ENCODE measurements at regions not wholly inside any gene's neighbourhood (a gene's known extent, or its start where the extent isn't known, plus 50 kb on each side); places are given as distances from the start of the nearest gene placed in this dataset.

- H4K20me1 ChIP-seq (ENCODE audit: insufficient read depth, low read length), result no peaks in the 10 kb centered on the region
- no peak overlapping the region for H3K4me3 ChIP-seq (ENCODE audit: low read depth in 1 of 2, low read length in 2 of 2)
- H3K9me3 ChIP-seq (ENCODE audit: insufficient read depth, low read length, severe bottlenecking), result no peaks in the 10 kb centered on the region
- H3K36me3 ChIP-seq (ENCODE audit: insufficient read depth, low read length), result no peaks in the 10 kb centered on the region
- H3K27me3 ChIP-seq (ENCODE audit: insufficient read depth, low read length, poor library complexity), result no peaks in the 10 kb centered on the region
- H3K79me2 ChIP-seq (ENCODE audit: insufficient read depth, low read length), result no peaks in the 10 kb centered on the region
- ATAC-seq (ENCODE audit: insufficient read depth, low read depth) (no peak), DNase-seq (no peak)
- no peak overlapping the region for H3K27ac ChIP-seq (ENCODE audit: low read length)
- H3K4me2 ChIP-seq (ENCODE audit: insufficient read depth, low read length), result no peak overlapping the region
- no peaks in the 10 kb centered on the region for H3K4me1 ChIP-seq (ENCODE audit: insufficient read depth, low read length)
- TF ChIP-seq CTCF (IDR thresholded peaks at IDR 0.05; ENCODE audit: borderline replicate concordance, extremely low read depth, low read length, poor library complexity, severe bottlenecking) (no peak), EZH2 (IDR thresholded peaks at IDR 0.05; ENCODE audit: borderline replicate concordance, low read depth, low read length, severe bottlenecking) (no peak)
- no peak overlapping the region for H2AFZ ChIP-seq (ENCODE audit: low read depth, low read length)
- no peak overlapping the region for H3K9ac ChIP-seq (ENCODE audit: low read depth, low read length)
Observed at GRCh38 chr5:31000287-31000686, 193.2 kb upstream of the CDH6 start.

DNA sequence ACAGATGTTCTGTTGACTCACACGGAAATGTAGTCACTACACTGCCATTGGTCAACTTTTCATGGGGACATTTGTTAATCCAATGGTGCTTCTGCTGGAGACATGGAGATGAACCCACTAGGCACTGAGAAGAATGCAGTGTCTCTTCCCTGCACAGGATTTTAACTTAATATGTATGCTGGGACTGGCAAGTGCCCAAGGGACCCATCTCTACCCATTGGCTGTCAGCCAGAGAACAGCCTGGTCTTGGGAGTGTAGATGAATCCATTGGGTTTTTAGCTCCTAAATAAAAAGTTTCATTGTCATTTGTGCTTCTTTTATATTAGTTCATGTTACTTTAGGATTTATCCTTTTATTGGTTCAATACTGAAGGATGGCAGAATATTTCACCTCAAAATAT is 195.8 kb upstream of the CDH6 start:
- H3K36me3 ChIP-seq (ENCODE audit: insufficient read depth, low read length), result no peaks in the 10 kb centered on the region
- no peaks in the 10 kb centered on the region for H3K4me1 ChIP-seq (ENCODE audit: insufficient read depth, low read length)
- no peaks in the 10 kb centered on the region for H4K20me1 ChIP-seq (ENCODE audit: insufficient read depth, low read length)
- H3K4me3 ChIP-seq (ENCODE audit: low read depth in 1 of 2, low read length in 2 of 2), result no peak overlapping the region
- no peak overlapping the region for H3K4me2 ChIP-seq (ENCODE audit: insufficient read depth, low read length)
- TF ChIP-seq EZH2 (IDR thresholded peaks at IDR 0.05; ENCODE audit: borderline replicate concordance, low read depth, low read length, severe bottlenecking) (no peak), CTCF (IDR thresholded peaks at IDR 0.05; ENCODE audit: borderline replicate concordance, extremely low read depth, low read length, poor library complexity, severe bottlenecking) (no peak)
- no peak overlapping the region for H3K9ac ChIP-seq (ENCODE audit: low read depth, low read length)
- no peaks in the 10 kb centered on the region for H3K27me3 ChIP-seq (ENCODE audit: insufficient read depth, low read length, poor library complexity)
- no peaks in the 10 kb centered on the region for H3K9me3 ChIP-seq (ENCODE audit: insufficient read depth, low read length, severe bottlenecking)
- H2AFZ ChIP-seq (ENCODE audit: low read depth, low read length), result no peak overlapping the region
- no peaks in the 10 kb centered on the region for H3K79me2 ChIP-seq (ENCODE audit: insufficient read depth, low read length)
- H3K27ac ChIP-seq (ENCODE audit: low read length), result no peak overlapping the region
- DNase-seq, result no peak
- no peak for ATAC-seq (ENCODE audit: insufficient read depth, low read depth)

GRCh38 chr5:30994902-30995301 is 198.6 kb upstream of the CDH6 start:
- no peak overlapping the region for H2AFZ ChIP-seq (ENCODE audit: low read depth, low read length)
- no peak overlapping the region for H3K4me2 ChIP-seq (ENCODE audit: insufficient read depth, low read length)
- no peaks in the 10 kb centered on the region for H3K27me3 ChIP-seq (ENCODE audit: insufficient read depth, low read length, poor library complexity)
- no peak overlapping the region for H3K27ac ChIP-seq (ENCODE audit: low read length)
- H4K20me1 ChIP-seq (ENCODE audit: insufficient read depth, low read length), result no peaks in the 10 kb centered on the region
- H3K9ac ChIP-seq (ENCODE audit: low read depth, low read length), result no peak overlapping the region
- no peak overlapping the region for H3K4me3 ChIP-seq (ENCODE audit: low read depth in 1 of 2, low read length in 2 of 2)
- H3K36me3 ChIP-seq (ENCODE audit: insufficient read depth, low read length), result no peaks in the 10 kb centered on the region
- ATAC-seq (ENCODE audit: insufficient read depth, low read depth) (no peak), DNase-seq (no peak)
- no peaks in the 10 kb centered on the region for H3K9me3 ChIP-seq (ENCODE audit: insufficient read depth, low read length, severe bottlenecking)
- no peak for TF ChIP-seq CTCF (IDR thresholded peaks at IDR 0.05; ENCODE audit: borderline replicate concordance, extremely low read depth, low read length, poor library complexity, severe bottlenecking)
- no peaks in the 10 kb centered on the region for H3K4me1 ChIP-seq (ENCODE audit: insufficient read depth, low read length)
- H3K79me2 ChIP-seq (ENCODE audit: insufficient read depth, low read length), result no peaks in the 10 kb centered on the region

DNA sequence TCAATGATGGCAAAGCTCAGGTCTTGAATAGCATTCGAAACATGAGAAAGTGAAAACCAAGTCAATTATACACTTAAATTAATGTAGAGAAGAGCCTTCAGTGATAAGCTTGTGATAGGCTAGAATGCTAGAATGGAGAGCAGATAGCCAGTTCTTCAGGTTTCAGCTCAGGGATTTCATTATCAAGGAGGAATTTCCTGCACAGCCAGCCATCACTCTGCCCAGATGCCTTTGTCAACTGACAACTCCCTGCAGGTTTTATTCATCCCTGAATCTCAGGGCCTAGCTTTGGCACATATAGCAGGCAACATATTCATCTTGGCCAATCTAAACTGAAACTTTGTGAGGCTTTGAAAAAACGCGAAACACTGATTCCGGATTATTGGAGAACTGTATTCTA is 199.3 kb upstream of the CDH6 start:
- no peaks in the 10 kb centered on the region for H3K27me3 ChIP-seq (ENCODE audit: insufficient read depth, low read length, poor library complexity)
- ATAC-seq (ENCODE audit: insufficient read depth, low read depth), result no peak
- H3K4me1 ChIP-seq (ENCODE audit: insufficient read depth, low read length), result no peaks in the 10 kb centered on the region
- no peaks in the 10 kb centered on the region for H3K9me3 ChIP-seq (ENCODE audit: insufficient read depth, low read length, severe bottlenecking)
- no peak overlapping the region for H3K4me3 ChIP-seq (ENCODE audit: low read depth in 1 of 2, low read length in 2 of 2)
- no peak overlapping the region for H3K4me2 ChIP-seq (ENCODE audit: insufficient read depth, low read length)
- H3K27ac ChIP-seq (ENCODE audit: low read length), result no peak overlapping the region
- no peak for DNase-seq
- H3K79me2 ChIP-seq (ENCODE audit: insufficient read depth, low read length), result no peaks in the 10 kb centered on the region
- no peak overlapping the region for H3K9ac ChIP-seq (ENCODE audit: low read depth, low read length)
- no peaks in the 10 kb centered on the region for H4K20me1 ChIP-seq (ENCODE audit: insufficient read depth, low read length)
- TF ChIP-seq CTCF (IDR thresholded peaks at IDR 0.05; ENCODE audit: borderline replicate concordance, extremely low read depth, low read length, poor library complexity, severe bottlenecking) (no peak), EZH2 (IDR thresholded peaks at IDR 0.05; ENCODE audit: borderline replicate concordance, low read depth, low read length, severe bottlenecking) (no peak)
- no peaks in the 10 kb centered on the region for H3K36me3 ChIP-seq (ENCODE audit: insufficient read depth, low read length)
- H2AFZ ChIP-seq (ENCODE audit: low read depth, low read length), result no peak overlapping the region

Data from DND-41 (cell line).